ENCODE measurements at regions not wholly inside any gene's neighbourhood (a gene's known extent, or its start where the extent isn't known, plus 50 kb on each side); places are given as distances from the start of the nearest gene placed in this dataset.
"Not testable (repeated sequence)": the region's sequence is repeated elsewhere in the genome, so short reads cannot be mapped to it uniquely, and the experiment has no call there.

- DNase-seq (ENCODE audit: low read depth), result no peak
These were observed 261.4 kb upstream of the MME start for GRCh38 chr3:154818676-154819255.

- not testable (repeated sequence) for DNase-seq (ENCODE audit: low read depth)
These were observed 270.1 kb upstream of the MME start for GRCh38 chr3:154810017-154810416.

GRCh38 chr3:154801729-154802128 is 278.4 kb upstream of the MME start:
- no peak for DNase-seq (ENCODE audit: low read depth)

GRCh38 chr3:154799800-154800199 is 280.3 kb upstream of the MME start:
- no peak for DNase-seq (ENCODE audit: low read depth)

GRCh38 chr3:154795582-154795981 is 284.5 kb upstream of the MME start:
- DNase-seq (ENCODE audit: low read depth), result peak; percentile 88

GRCh38 chr3:154794814-154795445 is 285.2 kb upstream of the MME start:
- no peak for DNase-seq (ENCODE audit: low read depth)

- no peak for DNase-seq (ENCODE audit: low read depth)
These were observed 285.7 kb upstream of the MME start for GRCh38 chr3:154794391-154794790.

GRCh38 chr3:154792828-154793227 is 287.3 kb upstream of the MME start:
- no peak for DNase-seq (ENCODE audit: low read depth)

GRCh38 chr3:154791611-154792010 is 288.5 kb upstream of the MME start:
- no peak for DNase-seq (ENCODE audit: low read depth)

GRCh38 chr3:154786724-154787123 is 293.4 kb upstream of the MME start:
- DNase-seq (ENCODE audit: low read depth), result no peak

- no peak for DNase-seq (ENCODE audit: low read depth)
These were observed 296.6 kb upstream of the MME start for GRCh38 chr3:154783521-154783931.

GRCh38 chr3:154783061-154783460 is 297.1 kb upstream of the MME start:
- DNase-seq (ENCODE audit: low read depth), result no peak

- no peak for DNase-seq (ENCODE audit: low read depth)
These were observed 298.0 kb upstream of the MME start for GRCh38 chr3:154782151-154782550.

- DNase-seq (ENCODE audit: low read depth), result no peak
These were observed 298.5 kb upstream of the MME start for GRCh38 chr3:154781595-154781994.

- DNase-seq (ENCODE audit: low read depth), result no peak
These were observed 299.9 kb upstream of the MME start for GRCh38 chr3:154780263-154780662.

GRCh38 chr3:154779571-154779970 is 300.5 kb upstream of the MME start:
- peak; percentile 71 for DNase-seq (ENCODE audit: low read depth)

GRCh38 chr3:154778057-154778456 is 302.1 kb upstream of the MME start:
- no peak for DNase-seq (ENCODE audit: low read depth)

- no peak for DNase-seq (ENCODE audit: low read depth)
These were observed 303.4 kb upstream of the MME start for GRCh38 chr3:154776549-154777225.

GRCh38 chr3:154775821-154776548 is 304.1 kb upstream of the MME start:
- DNase-seq (ENCODE audit: low read depth), result no peak

GRCh38 chr3:154766765-154767503 is 313.2 kb upstream of the MME start:
- DNase-seq (ENCODE audit: low read depth), result no peak

GRCh38 chr3:154764856-154765640 is 315.1 kb upstream of the MME start:
- no peak for DNase-seq (ENCODE audit: low read depth)

Measured in HS-27A (cell line).